Spleen (tissue), 11 donors: ENCODE measurements at regions not wholly inside any gene's neighbourhood (a gene's known extent, or its start where the extent isn't known, plus 50 kb on each side); places are given as distances from the start of the nearest gene placed in this dataset.
"Not testable (repeated sequence)": the region's sequence is repeated elsewhere in the genome, so short reads cannot be mapped to it uniquely, and the experiment has no call there.

Source experiments
- DNase-seq: peaks from one replicate; pipeline ENCODE4 v3.0.0-alpha.2; 2020
- H3K27ac ChIP-seq, 8 donors: fragments of 200-600 bp; sonication (generic) in 7 of 8; 1 replicate in 4 of 8; 2 replicates in 4 of 8; pipeline versions ENCODE4 v1.5.0 to v1.8.0; 2016 to 2021; ENCODE audit warnings: inconsistent platforms in 4 of 8, mild to moderate bottlenecking in 4 of 8, moderate library complexity in 1 of 8
- H3K27me3 ChIP-seq, 7 donors: fragments of 200-600 bp; sonication (generic) in 6 of 7; replicated peaks in 1 of 7; 1 replicate in 4 of 7; 2 replicates in 3 of 7; pipeline versions ENCODE4 v1.5.0 to v1.8.0; 2016 to 2021; ENCODE audit warnings: inconsistent platforms in 3 of 7, mild to moderate bottlenecking in 1 of 7
- H3K36me3 ChIP-seq, 6 donors: fragments of 200-600 bp; sonication (generic) in 5 of 6; 1 replicate in 4 of 6; 2 replicates in 2 of 6; pipeline versions ENCODE4 v1.5.0 to v1.8.0; 2016 to 2021; ENCODE audit warnings: inconsistent platforms in 2 of 6
- H3K4me1 ChIP-seq, 6 donors: fragments of 200-600 bp; sonication (generic) in 5 of 6; 1 replicate in 3 of 6; 2 replicates in 3 of 6; pipeline versions ENCODE4 v1.5.0 to v1.8.0; 2016 to 2021; ENCODE audit warnings: inconsistent platforms in 3 of 6
- H3K4me3 ChIP-seq, 8 donors: fragments of 200-600 bp; sonication (generic) in 7 of 8; 1 replicate in 4 of 8; 2 replicates in 4 of 8; pipeline versions ENCODE4 v1.5.0 to v1.8.0; 2016 to 2021; ENCODE audit warnings: inconsistent platforms in 4 of 8, mild to moderate bottlenecking in 4 of 8, moderate library complexity in 2 of 8
- H3K9me3 ChIP-seq, 8 donors: fragments of 200-600 bp; sonication (generic) in 7 of 8; 1 replicate in 4 of 8; 2 replicates in 4 of 8; pipeline versions ENCODE4 v1.5.0 to v1.8.0; 2016 to 2021; ENCODE audit warnings: inconsistent platforms in 4 of 8
- CTCF ChIP-seq, 11 experiments: fragments of 200-600 bp in 7 of 11; fragments of 450-650 bp in 4 of 11; sonication (generic) in 4 of 11; IDR thresholded peaks in 8 of 11; conservative IDR thresholded peaks in 3 of 11; 1 replicate in 7 of 11; 2 replicates in 4 of 11; pipeline versions ENCODE4 v1.4.0 to v1.8.0; 2016 to 2021; ENCODE audit warnings: antibody characterized with exemption in 11 of 11, inconsistent platforms in 4 of 11, mild to moderate bottlenecking in 1 of 11
- POLR2A ChIP-seq, 3 donors: fragments of 450-650 bp; IDR thresholded peaks; one replicate each; pipeline ENCODE4 v1.5.1; 2017; ENCODE audit warnings: antibody characterized with exemption in 3 of 3, mild to moderate bottlenecking in 1 of 3
- POLR2AphosphoS5 ChIP-seq, 3 donors: sonication (generic); formaldehyde crosslinking; IDR thresholded peaks; one replicate each; pipeline ENCODE4 v1.5.1; 2017; ENCODE audit warnings: antibody characterized with exemption in 3 of 3
- WGBS, 5 donors: extraction: QIAGEN DNeasy Blood & Tissue Kit in 3 of 5; methylation state at CpG; one replicate each; pipeline versions ENCODE4 v1.1.5 to v1.1.7; 2013 to 2018; 5-methylcytosine and 5-hydroxymethylcytosine counted together
- intact Hi-C: fragments of 100-400 bp; cut with DNase I; formaldehyde crosslinking; loops from one replicate; pipeline ENCODE4 v1.15.0; 2023; ENCODE audit warnings: low total_unique reads
- donor health status: healthy with polysubstance abuse.
- donor health status: DM: no; HTN: no; CAD: no; lungs with moderate emphysema.
- donor health status: DM: no; HTN: no; CAD: no.
- donor health status: Bipolar disorder and iron deficiency.
- donor health status: healthy.
- donor health status: DM: no; HTN: no; CAD: no.
- donor health status: DM: yes; HTN: yes; CAD: no.

GRCh38 chr5:105617436-105618215 lies 2053.1 kb downstream of the EFNA5 start:
- TF ChIP-seq POLR2AphosphoS5 (IDR thresholded peaks at IDR 0.05), result no peak
- TF ChIP-seq CTCF (IDR thresholded peaks at IDR 0.05 in 8 of 11, conservative IDR thresholded peaks at IDR 0.05 in 3 of 11), result no peak
- no peak for TF ChIP-seq POLR2A (IDR thresholded peaks at IDR 0.05)
- intact Hi-C loops, result no loop called here
- Histone ChIP-seq H3K4me3 (no peak overlapping the region), H3K9me3 (no peaks in the 10 kb centered on the region), H3K36me3 (no peaks in the 10 kb centered on the region), H3K4me1 (no peaks in the 10 kb centered on the region), H3K27ac (no peak overlapping the region), H3K27me3 (no peaks in the 10 kb centered on the region)
- 44 to 54% (median 47%) methylated on average over 2 of the region's 2 CpGs for WGBS, 5 donors
- no peak for DNase-seq

- 61 to 69% (median 68%) methylated on average over 2 of the region's 2 CpGs for WGBS, 5 donors
- H3K36me3 ChIP-seq, result no peaks in the 10 kb centered on the region
- no peak for TF ChIP-seq POLR2A (IDR thresholded peaks at IDR 0.05)
- TF ChIP-seq CTCF (IDR thresholded peaks at IDR 0.05 in 8 of 11, conservative IDR thresholded peaks at IDR 0.05 in 3 of 11), result no peak
- TF ChIP-seq POLR2AphosphoS5 (IDR thresholded peaks at IDR 0.05), result no peak
- H3K27me3 ChIP-seq, result no peaks in the 10 kb centered on the region
- H3K4me3 ChIP-seq, result no peak overlapping the region
- no peaks in the 10 kb centered on the region for H3K4me1 ChIP-seq
- intact Hi-C loops, result no loop called here
- H3K27ac ChIP-seq, result no peak overlapping the region
- no peak for DNase-seq
- H3K9me3 ChIP-seq, result no peaks in the 10 kb centered on the region
Measured at GRCh38 chr5:105616599-105616998, 2054.0 kb upstream of the NUDT12 start.

- peaks cover 2 to 53% (median 42%) of the 10 kb centered on the region in 8 donors for H3K9me3 ChIP-seq
- H3K4me3 ChIP-seq, DNase-seq, intact Hi-C loops, H3K4me1 ChIP-seq, H3K27ac ChIP-seq, H3K27me3 ChIP-seq, H3K36me3 ChIP-seq: not testable (repeated sequence)
Measured at GRCh38 chr5:105602406-105602805, 2039.8 kb upstream of the NUDT12 start.

GRCh38 chr5:105593011-105593760 lies 2030.6 kb upstream of the NUDT12 start:
- Histone ChIP-seq H3K9me3 (peaks cover 0 to 8% (median 0%) of the 10 kb centered on the region in 8 donors), H3K4me3 (no peak overlapping the region), H3K27ac (no peak overlapping the region), H3K27me3 (no peaks in the 10 kb centered on the region), H3K36me3 (no peaks in the 10 kb centered on the region), H3K4me1 (no peaks in the 10 kb centered on the region)
- intact Hi-C loops, result no loop called here
- TF ChIP-seq POLR2A (IDR thresholded peaks at IDR 0.05) (no peak), POLR2AphosphoS5 (IDR thresholded peaks at IDR 0.05) (no peak), CTCF (IDR thresholded peaks at IDR 0.05 in 8 of 11, conservative IDR thresholded peaks at IDR 0.05 in 3 of 11) (no peak)
- WGBS, 5 donors, result 76 to 87% (median 79%) methylated on average over 6 of the region's 6 CpGs
- no peak for DNase-seq
